HepG2 (cell line): ENCODE measurements at regions not wholly inside any gene's neighbourhood (a gene's known extent, or its start where the extent isn't known, plus 50 kb on each side); places are given as distances from the start of the nearest gene placed in this dataset.

Source experiments
- ATAC-seq: fragments of 200-7000 bp; cut with Tn5 transposase; 3 replicates; pipeline ENCODE4 v1.9.1; 2020; ENCODE audit warnings: mild to moderate bottlenecking, moderate library complexity
- BruUV-seq: library from RNA; stranded (reverse); fragments of 400-500 nt; replicated peaks from 2 replicates; lab custom pipeline; 2021; lab: Mats Ljungman, UMichigan
- CTCF ChIA-PET: fragments of 300-600 bp; formaldehyde crosslinking; extraction: SDS; loops from one replicate; lab custom pipeline; 2021; ENCODE audit warnings: low total read pairs, inconsistent platforms, low intra/inter-chr PET ratio; lab: Yijun Ruan, JAX
- POLR2A ChIA-PET: fragments of 350-600 bp; sonication (Branson Sonifier 250); formaldehyde crosslinking; loops from one replicate; lab custom pipeline; 2020; ENCODE audit warnings: antibody characterized with exemption, inconsistent platforms; lab: Yijun Ruan, JAX
- DNase-seq: peaks from one replicate; pipeline ENCODE4 v3.0.0-alpha.2; 2015; ENCODE audit warnings: low spot score
- FAIRE-seq: peaks from 3 replicates; lab custom pipeline; 2011; peaks lifted over from hg19 to GRCh38; lab: Jason Lieb, UNC
- H2AFZ ChIP-seq: one replicate; pipeline ENCODE4 v1.6.1; 2011; ENCODE audit warnings: low read length, inconsistent platforms
- H3K27ac ChIP-seq: fragments of 300-600 bp; 3 replicates; pipeline ENCODE4 v1.8.0; 2011; ENCODE audit warnings: mixed run types, mild to moderate bottlenecking, mixed read lengths, low read length, inconsistent platforms; ENCODE audit not compliant: insufficient read depth; ENCODE audit errors: extremely low read length
- H3K27me3 ChIP-seq, 2 experiments: fragments of 200-600 bp in 1 of 2; 2 replicates in 1 of 2; 3 replicates in 1 of 2; pipeline versions ENCODE4 v1.6.0 to v1.8.0; 2011; ENCODE audit warnings: low read length in 2 of 2, mild to moderate bottlenecking in 2 of 2, moderate library complexity in 2 of 2, inconsistent platforms in 1 of 2; ENCODE audit not compliant: insufficient read depth in 2 of 2, control insufficient read depth in 1 of 2
- H3K36me3 ChIP-seq, 2 experiments: fragments of 200-600 bp in 1 of 2; replicated peaks in 1 of 2; 2 replicates in 1 of 2; 3 replicates in 1 of 2; pipeline versions ENCODE4 v1.5.1 to v1.8.0; 2011; ENCODE audit warnings: low read length in 2 of 2, inconsistent platforms in 1 of 2; ENCODE audit not compliant: insufficient read depth in 2 of 2, control insufficient read depth in 1 of 2
- H3K4me1 ChIP-seq: 2 replicates; pipeline ENCODE4 v1.5.1; 2012; ENCODE audit warnings: low read length, inconsistent platforms; ENCODE audit not compliant: insufficient read depth
- H3K4me2 ChIP-seq: 2 replicates; pipeline ENCODE4 v1.6.0; 2011; ENCODE audit warnings: low read depth, low read length, inconsistent platforms
- H3K4me3 ChIP-seq, 3 experiments: fragments of 200-600 bp in 1 of 3; sonication (generic), shearing (Covaris generic) in 1 of 3; replicated peaks in 1 of 3; 2 replicates each; pipeline ENCODE4 v1.5.1; 2011 to 2016; ENCODE audit warnings: low read length in 3 of 3, inconsistent platforms in 2 of 3, low read depth in 2 of 3, mild to moderate bottlenecking in 2 of 3, control low read depth in 1 of 3, mixed read lengths in 1 of 3; ENCODE audit not compliant: insufficient read depth in 1 of 3
- H3K79me2 ChIP-seq: one replicate; pipeline ENCODE4 v1.6.1; 2011; ENCODE audit warnings: low read length, inconsistent platforms; ENCODE audit not compliant: insufficient read depth
- H3K9ac ChIP-seq: 2 replicates; pipeline ENCODE4 v1.6.0; 2011; ENCODE audit warnings: mild to moderate bottlenecking, low read depth, low read length, inconsistent platforms; ENCODE audit not compliant: insufficient read depth
- H3K9me3 ChIP-seq: 2 replicates; pipeline ENCODE4 v1.5.1; 2012; ENCODE audit warnings: mild to moderate bottlenecking, low read length
- H4K20me1 ChIP-seq: 2 replicates; pipeline ENCODE4 v1.6.0; 2011; ENCODE audit warnings: inconsistent platforms, mild to moderate bottlenecking, low read length, moderate library complexity; ENCODE audit not compliant: insufficient read depth
- ELF1 ChIP-seq: sonication (generic); formaldehyde crosslinking; IDR thresholded peaks from 2 replicates; pipeline ENCODE4 v1.4.0; 2020; ENCODE audit warnings: missing genetic modification reagents
- FOSL1 ChIP-seq: sonication (generic); formaldehyde crosslinking; IDR thresholded peaks from 2 replicates; pipeline ENCODE4 v1.9.0; 2021; ENCODE audit warnings: missing genetic modification reagents, borderline replicate concordance
- KDM2A ChIP-seq: sonication (generic); formaldehyde crosslinking; IDR thresholded peaks from 2 replicates; pipeline ENCODE4 v1.4.0; 2020; ENCODE audit warnings: low read depth, missing genetic modification reagents, borderline replicate concordance
- MED1 ChIP-seq: sonication (generic); formaldehyde crosslinking; IDR thresholded peaks from 2 replicates; pipeline ENCODE4 v1.4.0; 2020; ENCODE audit warnings: missing genetic modification reagents
- NFYC ChIP-seq: IDR thresholded peaks from 2 replicates; pipeline ENCODE4 v1.6.1; 2016; ENCODE audit warnings: missing genetic modification reagents, missing compliant biosample characterization
- RAD21 ChIP-seq: fragments of 450-650 bp; formaldehyde crosslinking; IDR thresholded peaks from 2 replicates; pipeline ENCODE4 v1.5.0; 2020; ENCODE audit warnings: mild to moderate bottlenecking
- SAP130 ChIP-seq: IDR thresholded peaks from 2 replicates; pipeline ENCODE4 v1.6.1; 2016; ENCODE audit warnings: low read depth
- ZBTB20 ChIP-seq: sonication (generic); formaldehyde crosslinking; IDR thresholded peaks from 2 replicates; pipeline ENCODE4 v1.8.1; 2023; ENCODE audit warnings: missing genetic modification reagents, low read depth, mild to moderate bottlenecking, borderline replicate concordance
- ZNF30 ChIP-seq: sonication (generic); formaldehyde crosslinking; IDR thresholded peaks from 2 replicates; pipeline ENCODE4 v1.5.0; 2020; ENCODE audit warnings: mild to moderate bottlenecking, missing genetic modification reagents
- ZNF326 ChIP-seq: sonication (generic); formaldehyde crosslinking; IDR thresholded peaks from 2 replicates; pipeline ENCODE4 v1.4.0; 2020; ENCODE audit warnings: missing genetic modification reagents, borderline replicate concordance
- ZNF883 ChIP-seq: sonication (generic); formaldehyde crosslinking; IDR thresholded peaks from 2 replicates; pipeline ENCODE4 v1.5.1; 2020; ENCODE audit warnings: mild to moderate bottlenecking, missing genetic modification reagents; ENCODE audit errors: not compliant biosample characterization
- WGBS: methylation state at CpG from one replicate; pipeline ENCODE4 v1.1.6; 2017; ENCODE audit warnings: low lambda C conversion rate; 5-methylcytosine and 5-hydroxymethylcytosine counted together
- in situ Hi-C: cut with HindIII; loops from 2 replicates; pipeline ENCODE4 v1.10.0; 2017; ENCODE audit warnings: low pct_unique_long_range_greater_than_20kb; ENCODE audit not compliant: extremely low pct_ligation_motif_present
- intact Hi-C: fragments of 100-400 bp; cut with micrococcal nuclease; formaldehyde crosslinking; loops from one replicate; pipeline ENCODE4 v1.10.0; 2022; ENCODE audit not compliant: unreplicated experiment
- TF ChIP-seq, protein P1 (sequence below): sonication (generic); formaldehyde crosslinking; IDR thresholded peaks from 2 replicates; pipeline ENCODE4 v1.4.0; 2020; ENCODE audit warnings: mild to moderate bottlenecking, missing genetic modification reagents, borderline replicate concordance
- TF ChIP-seq, protein P2 (sequence below): sonication (generic); formaldehyde crosslinking; IDR thresholded peaks from 2 replicates; pipeline ENCODE4 v1.4.0; 2020; ENCODE audit warnings: mild to moderate bottlenecking, missing genetic modification reagents, borderline replicate concordance
- TF ChIP-seq, protein P3 (sequence below): sonication (generic); formaldehyde crosslinking; IDR thresholded peaks from 2 replicates; pipeline ENCODE4 v1.4.0; 2020; ENCODE audit warnings: mild to moderate bottlenecking, low read depth, missing genetic modification reagents
- TF ChIP-seq, protein P4 (sequence below): IDR thresholded peaks from 2 replicates; pipeline ENCODE4 v1.6.1; 2016; ENCODE audit warnings: missing biosample characterization, missing genetic modification reagents, low read depth

DNA sequence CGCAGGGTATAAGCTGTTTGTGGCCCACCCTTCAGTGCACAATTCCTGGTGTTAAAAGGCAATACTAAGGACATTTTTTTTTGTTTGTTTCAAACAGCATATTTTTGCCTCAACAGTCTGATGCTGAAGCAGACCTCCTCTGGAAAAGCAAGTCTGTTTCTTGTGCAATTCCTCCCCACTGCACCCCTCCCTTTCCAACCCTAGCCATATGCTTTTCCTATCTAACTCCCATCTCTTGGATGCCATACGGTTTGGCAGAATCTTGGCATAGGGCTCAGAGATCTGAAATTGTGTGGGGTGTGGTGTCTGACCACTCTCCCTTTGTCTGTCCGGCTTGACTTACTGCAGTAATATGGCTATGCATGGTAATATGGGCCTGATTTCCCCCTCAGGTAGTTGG is 161.6 kb downstream of the TMEM38B start:
- in situ Hi-C loops (no loop called here), intact Hi-C loops (no loop called here)
- POLR2A ChIA-PET = no interaction called here
- Histone ChIP-seq H4K20me1 (no peaks in the 10 kb centered on the region; the same call in 1 of the 2 replicates), H3K27me3 (no peaks in the 10 kb centered on the region; a peak in 1 of 5 replicates), H2AFZ (no peak overlapping the region), H3K9me3 (no peaks in the 10 kb centered on the region), H3K9ac (no peak overlapping the region), H3K79me2 (no peaks in the 10 kb centered on the region), H3K36me3 (no peaks in the 10 kb centered on the region), H3K27ac (no peak overlapping the region), H3K4me1 (no peaks in the 10 kb centered on the region), H3K4me3 (no peak overlapping the region), H3K4me2 (no peak overlapping the region)
- CTCF ChIA-PET = no interaction called here
- ATAC-seq = no peak
- no peak for FAIRE-seq
- BruUV-seq = no TSS peak
- no peak for DNase-seq
- WGBS = 24% methylated on average over 3 of the region's 3 CpGs
- TF ChIP-seq ZBTB20 (no peak), FOSL1 (no peak), ELF1 (CRISPR knock-in tag) (no peak), ZNF326 (CRISPR knock-in tag) (no peak), RAD21 (CRISPR knock-in tag) (no peak), SAP130 (no peak), ZNF30 (CRISPR knock-in tag) (no peak), ZNF883 (no peak), MED1 (no peak), NFYC (CRISPR knock-in tag) (no peak), KDM2A (no peak)
- TF ChIP-seq, protein P1, sequence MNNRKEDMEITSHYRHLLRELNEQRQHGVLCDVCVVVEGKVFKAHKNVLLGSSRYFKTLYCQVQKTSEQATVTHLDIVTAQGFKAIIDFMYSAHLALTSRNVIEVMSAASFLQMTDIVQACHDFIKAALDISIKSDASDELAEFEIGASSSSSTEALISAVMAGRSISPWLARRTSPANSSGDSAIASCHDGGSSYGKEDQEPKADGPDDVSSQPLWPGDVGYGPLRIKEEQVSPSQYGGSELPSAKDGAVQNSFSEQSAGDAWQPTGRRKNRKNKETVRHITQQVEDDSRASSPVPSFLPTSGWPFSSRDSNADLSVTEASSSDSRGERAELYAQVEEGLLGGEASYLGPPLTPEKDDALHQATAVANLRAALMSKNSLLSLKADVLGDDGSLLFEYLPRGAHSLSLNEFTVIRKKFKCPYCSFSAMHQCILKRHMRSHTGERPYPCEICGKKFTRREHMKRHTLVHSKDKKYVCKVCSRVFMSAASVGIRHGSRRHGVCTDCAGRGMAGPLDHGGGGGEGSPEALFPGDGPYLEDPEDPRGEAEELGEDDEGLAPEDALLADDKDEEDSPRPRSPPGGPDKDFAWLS (CRISPR knock-in tag) = no peak
- TF ChIP-seq, protein P2, sequence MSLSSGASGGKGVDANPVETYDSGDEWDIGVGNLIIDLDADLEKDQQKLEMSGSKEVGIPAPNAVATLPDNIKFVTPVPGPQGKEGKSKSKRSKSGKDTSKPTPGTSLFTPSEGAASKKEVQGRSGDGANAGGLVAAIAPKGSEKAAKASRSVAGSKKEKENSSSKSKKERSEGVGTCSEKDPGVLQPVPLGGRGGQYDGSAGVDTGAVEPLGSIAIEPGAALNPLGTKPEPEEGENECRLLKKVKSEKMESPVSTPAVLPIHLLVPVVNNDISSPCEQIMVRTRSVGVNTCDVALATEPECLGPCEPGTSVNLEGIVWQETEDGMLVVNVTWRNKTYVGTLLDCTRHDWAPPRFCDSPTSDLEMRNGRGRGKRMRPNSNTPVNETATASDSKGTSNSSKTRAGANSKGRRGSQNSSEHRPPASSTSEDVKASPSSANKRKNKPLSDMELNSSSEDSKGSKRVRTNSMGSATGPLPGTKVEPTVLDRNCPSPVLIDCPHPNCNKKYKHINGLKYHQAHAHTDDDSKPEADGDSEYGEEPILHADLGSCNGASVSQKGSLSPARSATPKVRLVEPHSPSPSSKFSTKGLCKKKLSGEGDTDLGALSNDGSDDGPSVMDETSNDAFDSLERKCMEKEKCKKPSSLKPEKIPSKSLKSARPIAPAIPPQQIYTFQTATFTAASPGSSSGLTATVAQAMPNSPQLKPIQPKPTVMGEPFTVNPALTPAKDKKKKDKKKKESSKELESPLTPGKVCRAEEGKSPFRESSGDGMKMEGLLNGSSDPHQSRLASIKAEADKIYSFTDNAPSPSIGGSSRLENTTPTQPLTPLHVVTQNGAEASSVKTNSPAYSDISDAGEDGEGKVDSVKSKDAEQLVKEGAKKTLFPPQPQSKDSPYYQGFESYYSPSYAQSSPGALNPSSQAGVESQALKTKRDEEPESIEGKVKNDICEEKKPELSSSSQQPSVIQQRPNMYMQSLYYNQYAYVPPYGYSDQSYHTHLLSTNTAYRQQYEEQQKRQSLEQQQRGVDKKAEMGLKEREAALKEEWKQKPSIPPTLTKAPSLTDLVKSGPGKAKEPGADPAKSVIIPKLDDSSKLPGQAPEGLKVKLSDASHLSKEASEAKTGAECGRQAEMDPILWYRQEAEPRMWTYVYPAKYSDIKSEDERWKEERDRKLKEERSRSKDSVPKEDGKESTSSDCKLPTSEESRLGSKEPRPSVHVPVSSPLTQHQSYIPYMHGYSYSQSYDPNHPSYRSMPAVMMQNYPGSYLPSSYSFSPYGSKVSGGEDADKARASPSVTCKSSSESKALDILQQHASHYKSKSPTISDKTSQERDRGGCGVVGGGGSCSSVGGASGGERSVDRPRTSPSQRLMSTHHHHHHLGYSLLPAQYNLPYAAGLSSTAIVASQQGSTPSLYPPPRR (CRISPR knock-in tag) = no peak
- TF ChIP-seq, protein P3, sequence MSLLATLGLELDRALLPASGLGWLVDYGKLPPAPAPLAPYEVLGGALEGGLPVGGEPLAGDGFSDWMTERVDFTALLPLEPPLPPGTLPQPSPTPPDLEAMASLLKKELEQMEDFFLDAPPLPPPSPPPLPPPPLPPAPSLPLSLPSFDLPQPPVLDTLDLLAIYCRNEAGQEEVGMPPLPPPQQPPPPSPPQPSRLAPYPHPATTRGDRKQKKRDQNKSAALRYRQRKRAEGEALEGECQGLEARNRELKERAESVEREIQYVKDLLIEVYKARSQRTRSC (CRISPR knock-in tag) = no peak
- TF ChIP-seq, protein P4, sequence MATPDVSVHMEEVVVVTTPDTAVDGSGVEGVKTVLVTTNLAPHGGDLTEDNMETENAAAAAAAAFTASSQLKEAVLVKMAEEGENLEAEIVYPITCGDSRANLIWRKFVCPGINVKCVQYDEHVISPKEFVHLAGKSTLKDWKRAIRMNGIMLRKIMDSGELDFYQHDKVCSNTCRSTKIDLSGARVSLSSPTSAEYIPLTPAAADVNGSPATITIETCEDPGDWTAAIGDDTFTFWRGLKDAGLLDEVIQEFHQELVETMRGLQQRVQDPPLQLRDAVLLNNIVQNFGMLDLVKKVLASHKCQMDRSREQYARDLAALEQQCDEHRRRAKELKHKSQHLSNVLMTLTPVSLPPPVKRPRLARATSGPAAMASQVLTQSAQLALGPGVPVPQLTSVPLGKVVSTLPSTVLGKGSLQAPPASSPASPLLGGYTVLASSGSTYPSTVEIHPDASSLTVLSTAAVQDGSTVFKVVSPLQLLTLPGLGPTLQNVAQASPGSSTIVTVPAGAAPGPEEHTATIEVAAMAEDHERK (CRISPR knock-in tag) = no peak
